AG04450 (cell line): ENCODE measurements at regions not wholly inside any gene's neighbourhood (a gene's known extent, or its start where the extent isn't known, plus 50 kb on each side); places are given as distances from the start of the nearest gene placed in this dataset.

Experiments used
- CTCF ChIA-PET: fragments of 300-600, 350-600 bp; formaldehyde crosslinking; extraction: SDS; loops from one replicate; lab custom pipeline; 2022; ENCODE audit warnings: antibody characterized with exemption, inconsistent platforms; lab: Charles Lee
- POLR2A ChIA-PET: fragments of 350-600 bp; formaldehyde crosslinking; extraction: SDS; loops from one replicate; lab custom pipeline; 2021; ENCODE audit warnings: antibody characterized with exemption, inconsistent platforms; lab: Yijun Ruan, JAX
- DNase-seq: peaks from one replicate; pipeline ENCODE4 v3.0.0-alpha.2; 2011; ENCODE audit warnings: low read depth, low spot score
- H3K27ac ChIP-seq: one replicate; pipeline ENCODE4 v1.5.1; 2012; ENCODE audit warnings: low read depth, low read length, control low read depth
- H3K27me3 ChIP-seq: one replicate; pipeline ENCODE4 v1.6.0; 2012; ENCODE audit warnings: low read length; ENCODE audit not compliant: control insufficient read depth, insufficient read depth
- H3K4me3 ChIP-seq: 2 replicates; pipeline ENCODE4 v1.5.1; 2011; ENCODE audit warnings: mild to moderate bottlenecking, low read depth, low read length, control low read depth
- H3K9me3 ChIP-seq: 2 replicates; pipeline ENCODE4 v1.5.1; 2012; ENCODE audit warnings: low read length; ENCODE audit not compliant: control insufficient read depth, insufficient read depth
- TF ChIP-seq, protein P1 (sequence below): IDR thresholded peaks from 2 replicates; pipeline ENCODE4 v1.5.1; 2011; ENCODE audit warnings: low read depth, low read length, control low read depth, inconsistent platforms

GRCh38 chr15:35215093-35215492 lies 130.0 kb upstream of the NANOGP8 start:
- no peaks in the 10 kb centered on the region for H3K9me3 ChIP-seq
- no peak overlapping the region for H3K4me3 ChIP-seq
- TF ChIP-seq, protein P1, sequence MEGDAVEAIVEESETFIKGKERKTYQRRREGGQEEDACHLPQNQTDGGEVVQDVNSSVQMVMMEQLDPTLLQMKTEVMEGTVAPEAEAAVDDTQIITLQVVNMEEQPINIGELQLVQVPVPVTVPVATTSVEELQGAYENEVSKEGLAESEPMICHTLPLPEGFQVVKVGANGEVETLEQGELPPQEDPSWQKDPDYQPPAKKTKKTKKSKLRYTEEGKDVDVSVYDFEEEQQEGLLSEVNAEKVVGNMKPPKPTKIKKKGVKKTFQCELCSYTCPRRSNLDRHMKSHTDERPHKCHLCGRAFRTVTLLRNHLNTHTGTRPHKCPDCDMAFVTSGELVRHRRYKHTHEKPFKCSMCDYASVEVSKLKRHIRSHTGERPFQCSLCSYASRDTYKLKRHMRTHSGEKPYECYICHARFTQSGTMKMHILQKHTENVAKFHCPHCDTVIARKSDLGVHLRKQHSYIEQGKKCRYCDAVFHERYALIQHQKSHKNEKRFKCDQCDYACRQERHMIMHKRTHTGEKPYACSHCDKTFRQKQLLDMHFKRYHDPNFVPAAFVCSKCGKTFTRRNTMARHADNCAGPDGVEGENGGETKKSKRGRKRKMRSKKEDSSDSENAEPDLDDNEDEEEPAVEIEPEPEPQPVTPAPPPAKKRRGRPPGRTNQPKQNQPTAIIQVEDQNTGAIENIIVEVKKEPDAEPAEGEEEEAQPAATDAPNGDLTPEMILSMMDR = no peak
- POLR2A ChIA-PET = no interaction called here
- CTCF ChIA-PET = no interaction called here
- DNase-seq = no peak
- H3K27ac ChIP-seq = no peak overlapping the region
- no peaks in the 10 kb centered on the region for H3K27me3 ChIP-seq

- CTCF ChIA-PET = interaction anchor here (1.4 kb wide), 1 partner anchor 233 kb away, joined by 5 read pairs; no protein-coding TSS in a partner anchor
- POLR2A ChIA-PET = interaction anchor here (0.6 kb wide), 1 partner anchor 35 kb away, joined by 3 read pairs; no protein-coding TSS in a partner anchor
- DNase-seq = no peak
Measured at GRCh38 chr15:35211240-35211902, 126.3 kb upstream of the NANOGP8 start.

DNA sequence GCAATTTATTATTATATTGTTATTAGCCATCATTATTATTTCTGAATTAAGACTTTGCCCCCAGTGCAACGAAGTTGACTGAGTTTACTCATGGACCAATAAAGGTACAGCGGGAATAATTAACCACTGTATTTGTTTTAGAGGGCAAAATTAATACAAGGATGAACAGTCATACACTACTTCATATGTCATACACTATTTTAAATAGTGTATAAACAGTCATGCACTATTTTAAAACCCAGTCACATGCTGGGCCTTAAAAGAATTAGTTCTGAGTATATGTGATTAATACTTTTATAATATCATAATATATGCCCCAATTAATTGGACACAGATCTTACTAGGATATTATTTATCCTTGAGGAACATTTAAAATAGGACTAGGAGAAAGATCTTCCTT lies 125.3 kb upstream of the NANOGP8 start:
- no peak for DNase-seq
- CTCF ChIA-PET = no interaction called here
- TF ChIP-seq, protein P1 = no peak
- H3K27me3 ChIP-seq = no peaks in the 10 kb centered on the region
- no peaks in the 10 kb centered on the region for H3K9me3 ChIP-seq
- no peak overlapping the region for H3K27ac ChIP-seq
- POLR2A ChIA-PET = no interaction called here
- no peak overlapping the region for H3K4me3 ChIP-seq

More at GRCh38 chr15:35211240-35211902, 126.3 kb upstream of the NANOGP8 start:
- Histone ChIP-seq H3K9me3 (no peaks in the 10 kb centered on the region), H3K27me3 (no peaks in the 10 kb centered on the region), H3K4me3 (no peak overlapping the region), H3K27ac (no peak overlapping the region)
- TF ChIP-seq, protein P1 = no peak

GRCh38 chr15:35209838-35210237 lies 124.7 kb upstream of the NANOGP8 start:
- ChIA-PET POLR2A (no interaction called here), CTCF (no interaction called here)
- H3K27me3 ChIP-seq = no peaks in the 10 kb centered on the region
- TF ChIP-seq, protein P1 = no peak
- H3K27ac ChIP-seq = no peak overlapping the region
- no peaks in the 10 kb centered on the region for H3K9me3 ChIP-seq
- H3K4me3 ChIP-seq = no peak overlapping the region
- DNase-seq = no peak

GRCh38 chr15:35208353-35208752 lies 123.3 kb upstream of the NANOGP8 start:
- no peak for DNase-seq
- Histone ChIP-seq H3K4me3 (no peak overlapping the region), H3K27ac (no peak overlapping the region), H3K27me3 (no peaks in the 10 kb centered on the region), H3K9me3 (no peaks in the 10 kb centered on the region)
- CTCF ChIA-PET = no interaction called here
- POLR2A ChIA-PET = no interaction called here
- TF ChIP-seq, protein P1 = no peak
